H54 (cell line): ENCODE measurements at regions not wholly inside any gene's neighbourhood (a gene's known extent, or its start where the extent isn't known, plus 50 kb on each side); places are given as distances from the start of the nearest gene placed in this dataset.

Experiments used
- DNase-seq: peaks from one replicate; pipeline ENCODE4 v3.0.0; 2011; ENCODE audit warnings: low spot score, mixed read lengths; ENCODE audit not compliant: insufficient read length
- FAIRE-seq: peaks from 3 replicates; lab custom pipeline; 2011; peaks lifted over from hg19 to GRCh38; lab: Jason Lieb, UNC
- POLR2A ChIP-seq: IDR thresholded peaks from 2 replicates; pipeline ENCODE4 v1.6.1; 2011; ENCODE audit warnings: low read depth, mild to moderate bottlenecking, low read length

DNA sequence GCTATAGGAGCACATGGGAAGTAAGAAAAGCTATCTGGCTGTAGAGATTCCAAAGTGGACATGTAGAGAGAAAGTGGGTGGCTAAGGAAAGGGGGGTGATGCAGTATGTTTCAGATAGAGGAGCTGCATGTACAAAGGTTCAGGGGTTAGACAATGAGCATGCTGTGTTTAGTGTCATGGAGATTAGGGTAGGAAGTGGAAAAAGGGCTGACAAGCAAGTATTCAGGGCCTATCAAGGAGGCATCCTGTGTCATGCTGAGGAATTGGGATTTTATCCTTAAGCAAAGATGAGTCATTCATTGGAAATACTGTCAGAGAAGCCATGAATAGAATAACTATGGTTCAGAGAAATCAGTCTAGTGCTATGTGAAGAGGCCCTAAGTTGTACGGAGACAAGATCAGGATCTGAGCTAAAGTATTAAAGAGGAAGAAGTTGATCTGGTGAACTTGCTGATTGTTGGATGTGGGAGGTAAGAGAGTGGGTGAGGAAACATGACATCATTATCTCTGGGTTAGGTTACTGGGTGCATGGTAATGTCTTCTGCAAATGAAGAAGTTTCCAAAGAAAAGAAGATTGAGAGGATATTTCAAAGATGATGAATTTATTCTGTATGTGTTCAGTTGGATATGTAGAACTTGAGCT, 176.7 kb upstream of the GOLIM4 start:
- DNase-seq, result no peak
- no peak for TF ChIP-seq POLR2A
- FAIRE-seq, result no peak

DNA sequence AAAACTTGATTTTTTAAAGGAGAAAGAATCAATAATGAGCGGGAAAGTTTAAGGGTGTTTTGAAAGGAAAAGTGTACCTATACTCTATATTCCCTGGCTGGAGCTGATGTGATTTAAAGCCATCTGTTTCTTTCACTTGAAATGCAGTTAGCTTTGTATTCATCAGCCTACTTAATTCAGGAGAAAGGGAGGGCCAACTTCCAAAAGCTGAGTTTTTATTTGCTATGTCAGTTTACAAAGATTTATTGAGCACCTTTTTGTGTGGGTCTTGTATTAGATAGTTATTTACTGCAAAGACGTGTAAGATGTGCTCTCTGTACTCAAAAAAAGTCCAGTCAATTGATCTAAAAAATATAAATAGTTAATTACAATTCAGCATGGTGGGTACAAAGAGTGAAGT, 176.2 kb upstream of the GOLIM4 start:
- no peak for TF ChIP-seq POLR2A

DNA sequence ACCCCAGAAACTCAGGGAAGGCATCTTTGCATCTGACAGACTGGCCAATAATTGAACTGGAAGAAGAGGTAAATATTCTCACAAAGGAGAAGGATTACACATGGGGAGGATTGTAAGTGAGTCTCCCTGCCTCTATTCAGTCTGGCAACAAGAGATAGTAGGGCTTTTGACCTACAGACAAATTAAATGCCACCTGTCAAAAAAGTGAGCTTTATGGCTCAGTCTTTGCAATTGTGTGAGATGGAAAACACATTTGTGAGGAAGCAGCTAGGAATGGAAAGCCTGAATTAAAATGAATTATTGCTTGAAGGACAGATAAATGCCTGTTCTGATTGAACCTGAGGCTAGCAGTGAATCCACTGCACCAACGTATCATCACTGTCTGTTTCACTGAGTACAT, 173.3 kb upstream of the GOLIM4 start:
- DNase-seq (no peak), FAIRE-seq (no peak)
- no peak for TF ChIP-seq POLR2A

More for the DNA sequence above, 176.2 kb upstream of the GOLIM4 start:
- no peak for FAIRE-seq
- no peak for DNase-seq

DNA sequence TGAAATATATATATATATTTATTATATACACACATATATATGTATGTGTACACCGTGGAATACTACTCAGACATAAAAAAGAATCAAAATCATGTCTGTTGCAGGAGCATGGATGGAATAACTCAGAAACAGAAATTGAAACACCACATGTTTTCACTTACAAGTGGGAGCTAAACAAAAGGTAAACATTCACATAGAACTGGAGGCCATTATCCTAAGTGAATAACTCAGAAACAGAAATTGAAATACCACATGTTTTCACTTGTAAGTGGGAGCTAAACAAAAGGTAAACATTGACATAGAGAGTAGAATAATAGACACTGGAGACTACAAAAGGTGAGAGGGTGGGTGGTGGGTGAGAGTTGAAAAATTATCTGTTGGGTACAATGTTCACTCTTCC, 171.5 kb upstream of the GOLIM4 start:
- TF ChIP-seq POLR2A, result no peak
- no peak for DNase-seq
- no peak for FAIRE-seq

GRCh38 chr3:168266335-168266734, 170.6 kb upstream of the GOLIM4 start:
- DNase-seq (no peak), FAIRE-seq (no peak)
- TF ChIP-seq POLR2A, result no peak

GRCh38 chr3:168262887-168263286, 167.2 kb upstream of the GOLIM4 start:
- no peak for DNase-seq
- no peak for TF ChIP-seq POLR2A
- no peak for FAIRE-seq

DNA sequence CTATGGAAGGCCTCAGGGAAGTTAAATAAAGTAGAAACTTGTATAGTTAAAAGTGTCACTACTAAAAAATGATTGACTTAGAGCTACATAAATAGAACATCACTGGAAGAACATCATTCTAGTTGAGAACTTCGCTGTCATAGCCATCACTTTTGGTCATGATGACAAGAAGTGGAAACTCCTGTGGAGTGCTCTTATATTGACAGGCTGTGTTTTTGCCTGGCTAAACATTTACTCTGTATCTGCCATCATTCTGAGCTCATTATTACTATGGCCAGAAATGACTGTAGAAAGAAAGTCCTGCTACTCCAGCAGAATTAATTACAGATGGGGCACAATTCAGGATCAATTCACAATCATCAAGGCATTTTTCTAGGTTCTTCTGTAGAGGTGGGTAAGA, 165.1 kb upstream of the GOLIM4 start:
- no peak for TF ChIP-seq POLR2A
- FAIRE-seq (no peak), DNase-seq (no peak)

DNA sequence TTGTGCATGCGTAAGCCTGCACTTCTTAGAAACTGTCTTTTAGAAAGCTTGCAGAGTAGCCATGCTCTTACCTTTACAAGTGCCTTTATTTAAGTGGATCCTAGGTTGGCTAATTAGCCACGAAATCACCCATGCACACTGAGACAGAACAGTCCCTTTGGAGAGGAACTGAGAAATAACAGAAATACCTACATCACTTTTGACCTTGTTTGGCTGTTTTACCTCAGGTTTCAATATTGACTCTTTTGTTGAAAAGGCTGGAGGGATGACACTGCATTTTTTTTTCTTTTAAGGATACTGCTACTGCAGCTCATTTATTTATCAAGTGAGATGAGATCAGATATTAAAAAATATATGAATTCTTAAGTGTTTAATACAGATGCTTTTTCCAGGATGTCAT, 155.6 kb upstream of the GOLIM4 start:
- DNase-seq (no peak), FAIRE-seq (no peak)
- no peak for TF ChIP-seq POLR2A

GRCh38 chr3:168250415-168250861, 154.7 kb upstream of the GOLIM4 start:
- DNase-seq (no peak), FAIRE-seq (no peak)
- no peak for TF ChIP-seq POLR2A

DNA sequence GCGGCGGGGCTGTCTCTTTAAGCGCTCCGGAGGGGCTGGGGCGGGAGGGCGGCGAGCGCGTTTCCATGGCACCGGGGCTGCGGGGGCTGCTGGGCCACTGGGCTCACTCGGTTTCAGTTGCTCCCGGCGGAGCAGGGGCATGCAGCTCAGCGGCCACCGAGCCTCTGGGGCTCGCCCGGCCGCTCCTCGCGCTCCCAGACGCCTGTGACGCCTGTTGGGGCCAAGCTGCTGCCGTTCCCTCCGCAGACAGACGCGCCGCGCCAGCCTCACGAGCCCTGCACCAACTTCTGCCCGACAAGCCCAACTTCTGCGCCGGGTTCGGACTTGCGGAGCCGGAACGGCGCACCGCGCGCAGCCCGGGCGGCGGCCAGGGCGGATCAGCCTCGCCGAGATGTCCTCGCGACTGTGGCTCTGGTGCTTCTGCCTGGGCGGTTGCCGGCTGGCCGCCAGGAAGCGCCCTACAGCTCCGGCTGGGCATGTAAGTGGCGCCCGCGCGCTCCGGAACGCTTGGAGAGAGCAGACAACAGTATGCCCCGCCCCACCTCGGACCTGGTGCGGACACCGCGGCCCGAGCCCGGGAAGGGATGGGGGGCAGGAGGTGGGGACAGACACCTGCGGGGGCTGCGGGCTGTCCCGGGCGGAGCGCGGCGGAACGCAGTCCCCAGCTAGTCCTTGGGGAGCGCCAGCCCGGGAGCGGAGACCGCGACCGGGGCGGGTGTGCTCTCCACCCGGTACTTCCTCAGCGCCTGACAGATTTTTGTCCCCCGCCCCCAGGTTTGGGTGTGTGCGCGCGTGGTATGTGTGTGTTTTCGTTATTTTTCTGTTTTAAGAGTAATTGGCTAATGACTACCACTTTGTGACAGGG, 154.1 kb upstream of the GOLIM4 start:
- peak; percentile 55 for TF ChIP-seq POLR2A
- DNase-seq (peak; percentile 57), FAIRE-seq (no peak)

GRCh38 chr3:168249205-168249549, 153.5 kb upstream of the GOLIM4 start:
- peak; percentile 3 for DNase-seq
- TF ChIP-seq POLR2A, result no peak

DNA sequence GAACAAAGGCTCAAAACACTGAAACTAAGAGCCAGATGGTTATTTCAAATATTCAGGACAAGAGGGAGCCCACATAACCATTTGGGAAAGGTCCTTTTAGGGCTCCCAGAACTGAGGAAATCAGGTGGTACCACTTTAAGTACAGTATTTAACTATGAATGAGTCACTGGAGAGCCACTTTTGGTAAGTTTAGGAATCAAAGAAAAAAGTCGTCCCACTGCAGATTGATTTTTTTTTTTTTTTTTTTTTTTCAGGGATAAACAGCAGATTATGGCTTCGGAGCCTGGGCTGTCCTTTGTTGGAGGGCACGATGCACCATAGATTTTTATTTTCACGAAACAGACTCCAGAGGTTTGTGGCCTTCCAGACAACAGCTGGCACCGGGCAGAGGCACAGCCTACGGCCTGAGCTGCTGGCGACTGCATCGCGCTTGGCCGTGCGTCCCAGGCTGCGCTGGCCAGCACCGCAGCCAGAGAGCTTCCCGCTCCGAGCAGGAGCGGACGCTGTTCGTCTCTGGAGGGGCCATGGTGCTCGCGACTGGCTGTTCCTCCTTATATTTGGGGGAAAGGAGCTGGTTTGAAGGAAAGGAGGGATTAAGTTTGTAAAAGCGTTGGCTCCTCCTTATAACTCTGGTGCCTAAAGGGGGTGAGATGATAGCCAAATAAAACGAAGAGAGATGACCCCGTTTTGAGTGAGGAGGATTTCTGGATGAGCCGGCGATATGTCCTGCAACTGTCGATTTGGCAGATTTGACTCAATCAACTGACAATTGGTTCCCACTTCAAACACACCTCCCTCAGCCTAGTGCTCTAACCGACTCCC, 152.9 kb upstream of the GOLIM4 start:
- TF ChIP-seq POLR2A, result no peak
- FAIRE-seq, result peak; percentile 27
- peak; percentile 25 for DNase-seq

More at GRCh38 chr3:168249205-168249549, 153.5 kb upstream of the GOLIM4 start:
- no peak for FAIRE-seq

DNA sequence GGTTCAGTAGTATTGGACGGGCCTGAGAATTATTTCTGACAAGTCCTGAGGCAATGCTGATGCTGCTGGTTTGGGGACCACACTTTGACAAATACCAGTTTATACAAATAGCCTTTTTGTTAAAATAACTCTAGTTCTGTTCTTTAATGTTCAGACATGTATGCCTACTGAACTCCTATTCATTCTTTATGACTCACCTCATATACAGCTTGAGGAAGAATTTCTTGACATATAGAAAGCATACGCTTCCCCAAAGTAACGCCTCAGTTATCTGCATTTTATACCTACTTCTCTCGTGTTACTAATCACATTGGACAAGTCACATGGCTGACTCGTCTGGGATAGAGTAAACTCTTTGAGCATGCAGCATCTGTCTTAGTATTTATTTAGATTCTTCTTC, 145.4 kb upstream of the GOLIM4 start:
- TF ChIP-seq POLR2A, result no peak
- DNase-seq (no peak), FAIRE-seq (no peak)

DNA sequence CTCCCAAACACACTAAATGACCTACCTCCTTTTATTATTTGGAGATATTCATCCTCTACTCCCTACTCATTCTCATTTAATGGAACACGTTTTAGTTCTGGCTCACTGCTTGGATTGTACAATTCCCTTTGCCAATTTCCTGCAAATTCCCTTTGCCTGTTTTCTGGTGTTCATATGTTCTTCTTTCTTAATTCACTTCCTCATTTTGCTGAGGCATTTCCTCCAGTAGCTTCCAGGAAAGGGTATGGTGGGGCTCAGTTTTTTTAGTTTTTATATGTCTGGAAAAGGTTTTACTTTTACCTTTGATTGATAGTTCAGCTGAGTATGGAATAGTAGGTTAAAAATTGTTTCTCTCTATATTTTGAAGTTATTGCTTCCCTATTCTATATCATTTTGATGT, 143.6 kb upstream of the GOLIM4 start:
- TF ChIP-seq POLR2A, result no peak
- DNase-seq, result no peak
- FAIRE-seq, result no peak
